ENCODE measurements at regions not wholly inside any gene's neighbourhood (a gene's known extent, or its start where the extent isn't known, plus 50 kb on each side); places are given as distances from the start of the nearest gene placed in this dataset.

DNA sequence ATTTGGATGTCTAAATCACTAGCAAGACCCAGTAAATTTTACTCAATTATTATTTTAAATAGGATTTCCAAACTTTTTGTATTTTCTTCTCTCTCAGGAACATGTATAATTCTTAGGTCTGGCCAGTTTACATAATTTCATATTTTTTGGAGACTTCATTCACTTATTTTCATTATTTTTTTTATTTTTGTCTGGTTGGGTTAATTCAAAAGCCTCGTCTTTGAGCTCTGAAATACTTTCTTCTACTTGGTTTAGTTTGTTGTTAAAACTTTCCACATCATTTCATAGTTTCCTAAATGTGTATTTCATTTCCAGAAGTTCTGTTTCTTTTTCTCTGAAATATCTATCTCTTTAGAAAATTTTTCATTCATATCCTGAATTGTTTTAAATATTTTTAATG, 322.9 kb upstream of the SPRY2 start:
- TF ChIP-seq CTCF (conservative IDR thresholded peaks at IDR 0.05; ENCODE audit: low read depth, low read length), result no peak
- no peak for TF ChIP-seq EZH2 (IDR thresholded peaks at IDR 0.05; ENCODE audit: low read length, unreplicated experiment)
- no peak for TF ChIP-seq EZH2phosphoT487 (IDR thresholded peaks at IDR 0.05; ENCODE audit: borderline replicate concordance, low read length)
